Panc1 (cell line): ENCODE measurements at regions not wholly inside any gene's neighbourhood (a gene's known extent, or its start where the extent isn't known, plus 50 kb on each side); places are given as distances from the start of the nearest gene placed in this dataset.
A peak's percentile ranks its signal among the peaks of the same experiment; 100 is the strongest.

ENCODE experiments used
- ATAC-seq: fragments of 200-7000 bp; cut with Tn5 transposase; 2 replicates; pipeline ENCODE4 v1.9.1; 2020; ENCODE audit warnings: mild to moderate bottlenecking, moderate library complexity
- BruUV-seq: library from RNA; stranded (reverse); fragments of 400-500 nt; replicated peaks from 2 replicates; lab custom pipeline; 2021; lab: Mats Ljungman, UMichigan
- CTCF ChIA-PET: fragments of 300-600 bp; sonication (Branson Sonifier 250); formaldehyde crosslinking; loops from one replicate; lab custom pipeline; 2022; ENCODE audit warnings: antibody characterized with exemption; lab: Charles Lee
- POLR2A ChIA-PET: fragments of 300-600 bp; sonication (Branson Sonifier 250); formaldehyde crosslinking; loops from one replicate; lab custom pipeline; 2022; ENCODE audit warnings: antibody characterized with exemption; lab: Charles Lee
- DNase-seq: peaks from one replicate; pipeline ENCODE4 v3.0.0-alpha.2; 2010; ENCODE audit warnings: low read depth, low spot score
- H3K27ac ChIP-seq: 2 replicates; pipeline ENCODE4 v1.5.1; 2011; ENCODE audit warnings: mild to moderate bottlenecking, low read length, inconsistent platforms
- H3K27me3 ChIP-seq: fragments of 200-500 bp; sonication (Bioruptor generic); 2 replicates; pipeline ENCODE4 v1.6.0; 2014; ENCODE audit warnings: low read length, inconsistent platforms; ENCODE audit not compliant: control insufficient read depth, insufficient read depth
- H3K36me3 ChIP-seq: fragments of 200-500 bp; sonication (Bioruptor generic); 2 replicates; pipeline ENCODE4 v1.5.1; 2014; ENCODE audit warnings: inconsistent platforms, mild to moderate bottlenecking, low read length, moderate library complexity; ENCODE audit not compliant: control insufficient read depth, insufficient read depth
- H3K4me1 ChIP-seq: 2 replicates; pipeline ENCODE4 v1.5.1; 2011; ENCODE audit warnings: inconsistent platforms, mild to moderate bottlenecking, low read length, moderate library complexity; ENCODE audit not compliant: control insufficient read depth, insufficient read depth
- H3K4me3 ChIP-seq, 2 experiments: 2 replicates each; pipeline ENCODE4 v1.5.1; 2011 to 2012; ENCODE audit warnings: low read depth in 2 of 2, low read length in 2 of 2, mild to moderate bottlenecking in 2 of 2, inconsistent platforms in 1 of 2, moderate library complexity in 1 of 2
- H3K9me3 ChIP-seq: fragments of 200-500 bp; sonication (Bioruptor generic); 2 replicates; pipeline ENCODE4 v1.5.1; 2014; ENCODE audit warnings: low read depth, mild to moderate bottlenecking, inconsistent platforms, low read length, moderate library complexity; ENCODE audit not compliant: control insufficient read depth, insufficient read depth
- CTCF ChIP-seq: fragments of 450-650 bp; IDR thresholded peaks from 2 replicates; pipeline ENCODE4 v1.5.1; 2017; ENCODE audit warnings: mild to moderate bottlenecking
- POLR2AphosphoS5 ChIP-seq: IDR thresholded peaks from 2 replicates; pipeline ENCODE4 v1.6.1; 2012; ENCODE audit warnings: mild to moderate bottlenecking, low read depth, low read length, moderate library complexity
- REST ChIP-seq, 2 experiments: IDR thresholded peaks; 2 replicates each; pipeline ENCODE4 v1.6.1; 2011 to 2012; ENCODE audit warnings: low read depth in 2 of 2, control low read depth in 1 of 2, low read length in 1 of 2, mild to moderate bottlenecking in 1 of 2, moderate library complexity in 1 of 2; ENCODE audit not compliant: insufficient read depth in 1 of 2
- SIN3A ChIP-seq: IDR thresholded peaks from 2 replicates; pipeline ENCODE4 v1.6.1; 2012; ENCODE audit warnings: low read depth, mild to moderate bottlenecking, low read length, moderate library complexity, borderline replicate concordance; ENCODE audit not compliant: insufficient read depth
- TCF7L2 ChIP-seq: IDR thresholded peaks from 2 replicates; pipeline ENCODE4 v1.6.1; 2011; ENCODE audit warnings: mild to moderate bottlenecking, low read depth, low read length, inconsistent platforms
- in situ Hi-C: cut with HindIII; loops from 2 replicates; pipeline ENCODE4 v1.10.0; 2016; ENCODE audit warnings: low sequenced_read_pairs, low pct_unique_long_range_greater_than_20kb
- intact Hi-C: fragments of 100-400 bp; cut with micrococcal nuclease; formaldehyde crosslinking; loops from one replicate; pipeline ENCODE4 v1.10.0; 2022; ENCODE audit not compliant: unreplicated experiment

DNA sequence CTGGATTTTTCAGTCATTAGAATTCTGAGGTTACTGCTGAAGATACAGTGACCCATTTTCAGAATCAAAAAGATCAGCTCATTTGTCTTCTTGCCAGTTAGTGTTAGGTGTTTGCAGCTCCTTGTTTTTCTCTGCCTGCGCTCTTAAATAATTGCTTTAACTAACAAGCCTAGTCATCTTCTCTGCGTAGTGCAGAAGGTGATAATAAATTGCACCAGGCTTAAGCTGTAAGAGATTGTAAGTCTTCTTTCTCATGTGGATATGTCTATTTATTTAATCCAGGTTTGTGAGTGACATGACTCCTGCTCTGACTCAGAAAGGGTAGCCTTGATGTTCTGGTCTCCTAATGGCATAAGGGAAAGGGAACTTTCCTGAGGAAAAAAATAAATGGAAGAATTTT is 167.2 kb downstream of the CEP135 start:
- Histone ChIP-seq H3K4me3 (no peak overlapping the region), H3K27me3 (no peaks in the 10 kb centered on the region), H3K27ac (no peak overlapping the region), H3K9me3 (no peaks in the 10 kb centered on the region), H3K4me1 (peaks cover 4% of the 10 kb centered on the region; the same call in 1 of the 2 replicates), H3K36me3 (no peaks in the 10 kb centered on the region)
- in situ Hi-C loops, result no loop called here
- ChIA-PET CTCF (no interaction called here), POLR2A (no interaction called here)
- DNase-seq, result no peak
- TF ChIP-seq REST (IDR thresholded peaks at IDR 0.05; ENCODE audit: insufficient read depth in 1 of 2, low read depth in 2 of 2, low read length in 1 of 2) (no peak), SIN3A (no peak), TCF7L2 (no peak), CTCF (no peak), POLR2AphosphoS5 (no peak)
- intact Hi-C loops, result no loop called here
- no peak for ATAC-seq
- no TSS peak for BruUV-seq

GRCh38 chr4:56112377-56112776 is 163.6 kb downstream of the CEP135 start:
- TF ChIP-seq REST (IDR thresholded peaks at IDR 0.05; ENCODE audit: insufficient read depth in 1 of 2, low read depth in 2 of 2, low read length in 1 of 2) (no peak), CTCF (peak; percentile 40), TCF7L2 (no peak), POLR2AphosphoS5 (no peak), SIN3A (no peak)
- H3K4me1 ChIP-seq, result no peaks in the 10 kb centered on the region
- ATAC-seq (no peak), DNase-seq (no peak)
- intact Hi-C loops (no loop called here), in situ Hi-C loops (no loop called here)
- H3K9me3 ChIP-seq, result no peaks in the 10 kb centered on the region
- no peaks in the 10 kb centered on the region for H3K36me3 ChIP-seq
- H3K27ac ChIP-seq, result no peak overlapping the region
- no TSS peak for BruUV-seq
- H3K27me3 ChIP-seq, result no peaks in the 10 kb centered on the region
- ChIA-PET POLR2A (no interaction called here), CTCF (no interaction called here)
- H3K4me3 ChIP-seq, result no peak overlapping the region
